ENCODE measurements at regions not wholly inside any gene's neighbourhood (a gene's known extent, or its start where the extent isn't known, plus 50 kb on each side); places are given as distances from the start of the nearest gene placed in this dataset.

DNA sequence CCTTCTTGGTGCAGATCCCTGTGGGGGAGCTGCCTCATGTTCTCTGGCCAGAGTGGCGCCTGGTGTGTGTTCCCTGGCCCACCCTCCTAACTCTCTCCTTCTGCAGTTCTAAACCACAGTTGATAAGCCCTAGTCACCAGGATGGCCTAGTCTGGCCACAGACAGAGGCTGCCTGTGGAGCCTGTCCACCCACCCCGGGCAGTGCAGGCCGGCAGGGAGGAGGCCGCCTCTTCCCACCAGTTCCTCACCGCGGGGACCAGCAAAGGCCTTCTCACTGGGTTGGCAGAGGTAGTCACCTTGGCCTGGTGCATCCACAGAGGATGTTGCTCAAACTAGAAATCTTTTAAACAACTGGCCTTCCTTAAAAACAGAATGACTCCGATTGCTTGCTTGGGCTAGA, 276.4 kb upstream of the TTC14 start:
- Mint-ChIP-seq H3K27me3 (ENCODE audit: insufficient read depth, unreplicated experiment) (peaks cover 14% of the 10 kb centered on the region), H3K4me1 (ENCODE audit: low read depth, unreplicated experiment) (no peaks in the 10 kb centered on the region), H3K4me3 (ENCODE audit: unreplicated experiment) (no peak overlapping the region), H3K9me3 (ENCODE audit: unreplicated experiment) (no peaks in the 10 kb centered on the region), H3K27ac (ENCODE audit: unreplicated experiment) (no peak overlapping the region), H3K36me3 (ENCODE audit: insufficient read depth, unreplicated experiment) (no peaks in the 10 kb centered on the region)
- no peaks in the 10 kb centered on the region for H3K9me3 ChIP-seq
- intact Hi-C loops (cut with micrococcal nuclease; ENCODE audit: unreplicated experiment), result no loop called here
- H3K27me3 ChIP-seq (replicated peaks; ENCODE audit: control insufficient read depth, insufficient read depth, low read length), result no peaks in the 10 kb centered on the region
- no peak for DNase-seq
- BruUV-seq (replicated peaks), result no TSS peak
- no peak overlapping the region for H3K4me3 ChIP-seq (ENCODE audit: low read depth, low read length)
- CTCF ChIA-PET, result no interaction called here
- no peaks in the 10 kb centered on the region for H3K36me3 ChIP-seq (ENCODE audit: control insufficient read depth, insufficient read depth, low read length)
- POLR2A ChIA-PET, result no interaction called here
- no peaks in the 10 kb centered on the region for H3K4me1 ChIP-seq
- TF ChIP-seq, protein P1, sequence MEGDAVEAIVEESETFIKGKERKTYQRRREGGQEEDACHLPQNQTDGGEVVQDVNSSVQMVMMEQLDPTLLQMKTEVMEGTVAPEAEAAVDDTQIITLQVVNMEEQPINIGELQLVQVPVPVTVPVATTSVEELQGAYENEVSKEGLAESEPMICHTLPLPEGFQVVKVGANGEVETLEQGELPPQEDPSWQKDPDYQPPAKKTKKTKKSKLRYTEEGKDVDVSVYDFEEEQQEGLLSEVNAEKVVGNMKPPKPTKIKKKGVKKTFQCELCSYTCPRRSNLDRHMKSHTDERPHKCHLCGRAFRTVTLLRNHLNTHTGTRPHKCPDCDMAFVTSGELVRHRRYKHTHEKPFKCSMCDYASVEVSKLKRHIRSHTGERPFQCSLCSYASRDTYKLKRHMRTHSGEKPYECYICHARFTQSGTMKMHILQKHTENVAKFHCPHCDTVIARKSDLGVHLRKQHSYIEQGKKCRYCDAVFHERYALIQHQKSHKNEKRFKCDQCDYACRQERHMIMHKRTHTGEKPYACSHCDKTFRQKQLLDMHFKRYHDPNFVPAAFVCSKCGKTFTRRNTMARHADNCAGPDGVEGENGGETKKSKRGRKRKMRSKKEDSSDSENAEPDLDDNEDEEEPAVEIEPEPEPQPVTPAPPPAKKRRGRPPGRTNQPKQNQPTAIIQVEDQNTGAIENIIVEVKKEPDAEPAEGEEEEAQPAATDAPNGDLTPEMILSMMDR (IDR thresholded peaks at IDR 0.05; ENCODE audit: insufficient read depth in 1 of 2, low read depth in 1 of 2, low read length in 1 of 2, severe bottlenecking in 1 of 2, unreplicated experiment in 1 of 2), result no peak

DNA sequence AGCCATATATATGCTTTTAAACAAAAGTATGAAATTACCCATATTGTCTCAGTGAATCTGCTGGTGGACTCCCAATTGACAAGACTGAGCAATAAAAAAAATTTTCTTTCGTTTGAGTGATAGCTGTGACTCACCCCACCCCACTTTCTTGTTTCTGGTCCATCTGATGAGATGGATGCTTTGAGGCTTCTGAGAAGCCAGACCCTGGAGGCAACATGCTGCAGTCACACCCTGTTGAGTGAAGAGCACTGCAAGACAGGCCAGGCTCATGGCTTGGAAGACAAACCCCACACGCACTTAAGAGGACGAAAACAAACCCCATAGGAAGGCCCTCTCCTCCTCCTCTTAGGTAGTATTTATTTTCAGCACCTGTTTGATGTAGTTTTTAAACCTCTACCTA, 276.0 kb upstream of the TTC14 start:
- CTCF ChIA-PET, result no interaction called here
- no peaks in the 10 kb centered on the region for H3K9me3 Mint-ChIP-seq (ENCODE audit: unreplicated experiment)
- no peaks in the 10 kb centered on the region for H3K4me1 Mint-ChIP-seq (ENCODE audit: low read depth, unreplicated experiment)
- Histone ChIP-seq H3K9me3 (no peaks in the 10 kb centered on the region), H3K27me3 (replicated peaks; ENCODE audit: control insufficient read depth, insufficient read depth, low read length) (no peaks in the 10 kb centered on the region), H3K4me3 (ENCODE audit: low read depth, low read length) (no peak overlapping the region), H3K36me3 (ENCODE audit: control insufficient read depth, insufficient read depth, low read length) (no peaks in the 10 kb centered on the region), H3K4me1 (no peaks in the 10 kb centered on the region)
- no peak for DNase-seq
- H3K27me3 Mint-ChIP-seq (ENCODE audit: insufficient read depth, unreplicated experiment), result peaks cover 14% of the 10 kb centered on the region
- no peaks in the 10 kb centered on the region for H3K36me3 Mint-ChIP-seq (ENCODE audit: insufficient read depth, unreplicated experiment)
- TF ChIP-seq, protein P1 (IDR thresholded peaks at IDR 0.05; ENCODE audit: insufficient read depth in 1 of 2, low read depth in 1 of 2, low read length in 1 of 2, severe bottlenecking in 1 of 2, unreplicated experiment in 1 of 2), result no peak
- POLR2A ChIA-PET, result no interaction called here
- intact Hi-C loops (cut with micrococcal nuclease; ENCODE audit: unreplicated experiment), result no loop called here
- H3K4me3 Mint-ChIP-seq (ENCODE audit: unreplicated experiment), result no peak overlapping the region
- no TSS peak for BruUV-seq (replicated peaks)
- H3K27ac Mint-ChIP-seq (ENCODE audit: unreplicated experiment), result no peak overlapping the region

DNA sequence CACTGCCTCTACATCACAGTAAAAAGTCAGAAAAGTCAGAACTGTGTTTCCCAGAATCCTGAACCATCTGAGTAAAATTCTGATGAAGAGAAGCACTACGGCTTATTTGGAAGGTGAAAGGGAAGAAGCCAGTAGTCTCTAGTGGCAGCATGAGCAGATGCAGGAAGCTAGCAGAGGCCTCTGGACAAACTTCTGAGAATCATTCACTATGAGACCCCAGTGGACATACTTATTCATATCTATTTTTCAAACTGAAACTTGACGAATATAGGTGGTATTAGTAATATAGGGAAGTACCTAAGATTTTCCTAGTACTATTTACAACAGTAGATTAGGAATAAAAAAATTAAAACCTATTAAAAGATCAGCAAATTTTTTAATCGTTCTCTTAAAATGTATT, 272.8 kb upstream of the TTC14 start:
- BruUV-seq (replicated peaks), result no TSS peak
- no peak for DNase-seq
- Mint-ChIP-seq H3K27me3 (ENCODE audit: insufficient read depth, unreplicated experiment) (peaks cover 5% of the 10 kb centered on the region), H3K4me3 (ENCODE audit: unreplicated experiment) (no peak overlapping the region), H3K4me1 (ENCODE audit: low read depth, unreplicated experiment) (no peaks in the 10 kb centered on the region), H3K36me3 (ENCODE audit: insufficient read depth, unreplicated experiment) (no peaks in the 10 kb centered on the region), H3K27ac (ENCODE audit: unreplicated experiment) (no peak overlapping the region), H3K9me3 (ENCODE audit: unreplicated experiment) (no peaks in the 10 kb centered on the region)
- POLR2A ChIA-PET, result interaction anchor here (0.6 kb wide), 1 partner anchor 273 kb away, joined by 3 read pairs; the partner anchor contains the start of gene TTC14
- Histone ChIP-seq H3K27me3 (replicated peaks; ENCODE audit: control insufficient read depth, insufficient read depth, low read length) (no peaks in the 10 kb centered on the region), H3K4me3 (ENCODE audit: low read depth, low read length) (no peak overlapping the region), H3K36me3 (ENCODE audit: control insufficient read depth, insufficient read depth, low read length) (no peaks in the 10 kb centered on the region), H3K9me3 (no peaks in the 10 kb centered on the region), H3K4me1 (no peaks in the 10 kb centered on the region)
- intact Hi-C loops (cut with micrococcal nuclease; ENCODE audit: unreplicated experiment), result no loop called here
- CTCF ChIA-PET, result no interaction called here
- TF ChIP-seq, protein P1 (IDR thresholded peaks at IDR 0.05; ENCODE audit: insufficient read depth in 1 of 2, low read depth in 1 of 2, low read length in 1 of 2, severe bottlenecking in 1 of 2, unreplicated experiment in 1 of 2), result no peak

All from Caco-2 (cell line).